HG02610 (cell line): ENCODE measurements at regions not wholly inside any gene's neighbourhood (a gene's known extent, or its start where the extent isn't known, plus 50 kb on each side); places are given as distances from the start of the nearest gene placed in this dataset.

ENCODE experiments used
- ATAC-seq: cut with Tn5 transposase; IDR thresholded peaks from one replicate; pipeline ENCODE4 v1.9.1; 2021; ENCODE audit warnings: mild to moderate bottlenecking, moderate library complexity; ENCODE audit not compliant: unreplicated experiment

GRCh38 chr5:147036691-147037245 lies 158.2 kb upstream of the PPP2R2B start:
- no peak for ATAC-seq

GRCh38 chr5:147037515-147038205 lies 159.1 kb upstream of the PPP2R2B start:
- no peak for ATAC-seq

GRCh38 chr5:147040856-147041255 lies 162.3 kb upstream of the PPP2R2B start:
- no peak for ATAC-seq

- ATAC-seq, result no peak
These were observed 166.2 kb upstream of the PPP2R2B start for GRCh38 chr5:147044572-147045273.

GRCh38 chr5:147045290-147045689 lies 166.7 kb upstream of the PPP2R2B start:
- ATAC-seq, result no peak

GRCh38 chr5:147046281-147046680 lies 167.7 kb upstream of the PPP2R2B start:
- ATAC-seq, result no peak

- no peak for ATAC-seq
These were observed 168.3 kb upstream of the PPP2R2B start for GRCh38 chr5:147046894-147047293.

GRCh38 chr5:147049764-147050163 lies 171.2 kb upstream of the PPP2R2B start:
- ATAC-seq, result no peak

- ATAC-seq, result no peak
These were observed 171.6 kb upstream of the PPP2R2B start for GRCh38 chr5:147050172-147050571.

GRCh38 chr5:147051193-147051592 lies 172.6 kb upstream of the PPP2R2B start:
- no peak for ATAC-seq

- ATAC-seq, result no peak
These were observed 174.0 kb upstream of the PPP2R2B start for GRCh38 chr5:147052519-147052918.

GRCh38 chr5:147055089-147055826 lies 176.7 kb upstream of the PPP2R2B start:
- ATAC-seq, result no peak

GRCh38 chr5:147055850-147056566 lies 177.5 kb upstream of the PPP2R2B start:
- ATAC-seq, result no peak

- ATAC-seq, result no peak
These were observed 177.8 kb upstream of the STK32A start for GRCh38 chr5:147057051-147057450.

GRCh38 chr5:147061431-147061830 lies 173.4 kb upstream of the STK32A start:
- no peak for ATAC-seq

- no peak for ATAC-seq
These were observed 172.4 kb upstream of the STK32A start for GRCh38 chr5:147062427-147062826.

- no peak for ATAC-seq
These were observed 170.9 kb upstream of the STK32A start for GRCh38 chr5:147063943-147064342.

- ATAC-seq, result peak; percentile 74
These were observed 169.8 kb upstream of the STK32A start for GRCh38 chr5:147065071-147065470.

- no peak for ATAC-seq
These were observed 165.8 kb upstream of the STK32A start for GRCh38 chr5:147068998-147069397.

GRCh38 chr5:147072622-147073021 lies 162.2 kb upstream of the STK32A start:
- ATAC-seq, result no peak

- no peak for ATAC-seq
These were observed 161.7 kb upstream of the STK32A start for GRCh38 chr5:147073098-147073497.
